Natural killer cell (primary cell): ENCODE measurements at regions not wholly inside any gene's neighbourhood (a gene's known extent, or its start where the extent isn't known, plus 50 kb on each side); places are given as distances from the start of the nearest gene placed in this dataset.

Experiments used
- ATAC-seq, 3 donors: fragments of 150-1000 bp in 2 of 3; fragments of 200-7000 bp in 1 of 3; cut with Tn5 transposase; 1 replicate in 1 of 3; 2 replicates in 2 of 3; pipeline ENCODE4 v1.10.0; 2021; ENCODE audit warnings: mild to moderate bottlenecking in 2 of 3, moderate library complexity in 2 of 3
- DNase-seq, 2 donors: peaks; one replicate each; pipeline versions ENCODE4 v3.0.0 to v3.0.0-alpha.2; 2013 to 2021; ENCODE audit warnings: mixed read lengths in 1 of 2
- H3K27ac ChIP-seq: one replicate; pipeline ENCODE4 v1.5.1; 2013; ENCODE audit warnings: mild to moderate bottlenecking, low read length
- H3K27me3 ChIP-seq: one replicate; pipeline ENCODE4 v1.6.1; 2013; ENCODE audit warnings: low read length; ENCODE audit not compliant: control insufficient read depth, insufficient read depth
- H3K36me3 ChIP-seq: one replicate; pipeline ENCODE4 v1.6.1; 2013; ENCODE audit warnings: low read length; ENCODE audit not compliant: control insufficient read depth, insufficient read depth
- H3K4me1 ChIP-seq: one replicate; pipeline ENCODE4 v1.6.1; 2013; ENCODE audit warnings: low read length; ENCODE audit not compliant: control insufficient read depth, insufficient read depth
- H3K4me3 ChIP-seq: one replicate; pipeline ENCODE4 v1.5.1; 2013; ENCODE audit warnings: low read length
- H3K9me3 ChIP-seq: one replicate; pipeline ENCODE4 v1.6.1; 2013; ENCODE audit warnings: low read length; ENCODE audit not compliant: control insufficient read depth, insufficient read depth
- H3K27ac Mint-ChIP-seq, 2 donors: one replicate each; pipeline ENCODE4 v1.8.0; 2022; ENCODE audit warnings: mild to moderate bottlenecking in 2 of 2, mixed read lengths in 2 of 2, moderate library complexity in 1 of 2
- H3K27me3 Mint-ChIP-seq, 2 donors: one replicate each; pipeline ENCODE4 v1.8.0; 2022; ENCODE audit warnings: low read depth in 2 of 2, mixed read lengths in 2 of 2
- H3K36me3 Mint-ChIP-seq: one replicate; pipeline ENCODE4 v1.8.0; 2022; ENCODE audit warnings: mixed read lengths
- H3K4me1 Mint-ChIP-seq, 2 donors: one replicate each; pipeline ENCODE4 v1.8.0; 2022; ENCODE audit warnings: mixed read lengths in 2 of 2
- H3K4me3 Mint-ChIP-seq: one replicate; pipeline ENCODE4 v1.8.0; 2022; ENCODE audit warnings: mild to moderate bottlenecking, moderate library complexity, mixed read lengths
- H3K9me3 Mint-ChIP-seq, 2 donors: one replicate each; pipeline ENCODE4 v1.8.0; 2022; ENCODE audit warnings: mixed read lengths in 2 of 2
- CTCF ChIP-seq: fragments of 200-600 bp; IDR thresholded peaks from one replicate; pipeline ENCODE4 v1.8.0; 2022; ENCODE audit warnings: antibody characterized with exemption
- WGBS: methylation state at CpG from one replicate; pipeline ENCODE4 v1.1.7; 2013; ENCODE audit warnings: missing lambda C conversion rate; ENCODE audit not compliant: insufficient coverage; 5-methylcytosine and 5-hydroxymethylcytosine counted together
- intact Hi-C: fragments of 100-400 bp; cut with micrococcal nuclease; formaldehyde crosslinking; loops from one replicate; pipeline ENCODE4 v1.14.2; 2022

GRCh38 chr20:61023612-61024011 lies 228.4 kb upstream of the CDH4 start:
- Histone ChIP-seq H3K9me3 (no peaks in the 10 kb centered on the region), H3K27me3 (no peaks in the 10 kb centered on the region), H3K4me3 (no peak overlapping the region), H3K36me3 (no peaks in the 10 kb centered on the region), H3K4me1 (no peaks in the 10 kb centered on the region), H3K27ac (no peak overlapping the region)
- WGBS, result 89% methylated on average over 19 of the region's 29 CpGs
- no peaks in the 10 kb centered on the region for H3K4me1 Mint-ChIP-seq
- DNase-seq (no peak), ATAC-seq (no peak)
- peaks cover 0 to 3% of the 10 kb centered on the region in 2 donors for H3K9me3 Mint-ChIP-seq
- no peak for TF ChIP-seq CTCF
- no peaks in the 10 kb centered on the region for H3K27me3 Mint-ChIP-seq
- no peak overlapping the region for H3K27ac Mint-ChIP-seq
- no peaks in the 10 kb centered on the region for H3K36me3 Mint-ChIP-seq
- no peak overlapping the region for H3K4me3 Mint-ChIP-seq
- intact Hi-C loops, result no loop called here

GRCh38 chr20:61024390-61024789 lies 227.7 kb upstream of the CDH4 start:
- Histone ChIP-seq H3K27me3 (no peaks in the 10 kb centered on the region), H3K4me1 (no peaks in the 10 kb centered on the region), H3K36me3 (no peaks in the 10 kb centered on the region), H3K9me3 (no peaks in the 10 kb centered on the region), H3K4me3 (no peak overlapping the region), H3K27ac (no peak overlapping the region)
- H3K36me3 Mint-ChIP-seq, result no peaks in the 10 kb centered on the region
- no peak for TF ChIP-seq CTCF
- intact Hi-C loops, result no loop called here
- H3K27me3 Mint-ChIP-seq, result no peaks in the 10 kb centered on the region
- no peaks in the 10 kb centered on the region for H3K9me3 Mint-ChIP-seq
- ATAC-seq, result no peak
- H3K4me1 Mint-ChIP-seq, result no peaks in the 10 kb centered on the region
- no peak overlapping the region for H3K27ac Mint-ChIP-seq
- no peak overlapping the region for H3K4me3 Mint-ChIP-seq
- 80% methylated on average over 11 of the region's 11 CpGs for WGBS
- no peak for DNase-seq

- Histone ChIP-seq H3K27ac (no peak overlapping the region), H3K27me3 (no peaks in the 10 kb centered on the region), H3K36me3 (no peaks in the 10 kb centered on the region), H3K4me3 (no peak overlapping the region), H3K4me1 (no peaks in the 10 kb centered on the region), H3K9me3 (no peaks in the 10 kb centered on the region)
- intact Hi-C loops, result no loop called here
- Mint-ChIP-seq H3K4me1 (no peaks in the 10 kb centered on the region), H3K27me3 (no peaks in the 10 kb centered on the region), H3K36me3 (no peaks in the 10 kb centered on the region), H3K4me3 (no peak overlapping the region), H3K27ac (no peak overlapping the region), H3K9me3 (no peaks in the 10 kb centered on the region)
- ATAC-seq (no peak), DNase-seq (no peak)
- no peak for TF ChIP-seq CTCF
- WGBS, result 94% methylated on average over 10 of the region's 10 CpGs
These were observed 226.5 kb upstream of the CDH4 start for GRCh38 chr20:61025536-61025935.

- H3K27me3 Mint-ChIP-seq, result no peaks in the 10 kb centered on the region
- no peaks in the 10 kb centered on the region for H3K36me3 Mint-ChIP-seq
- TF ChIP-seq CTCF, result no peak
- WGBS, result 92% methylated on average over 6 of the region's 6 CpGs
- no peak overlapping the region for H3K27ac Mint-ChIP-seq
- no peak for ATAC-seq
- Histone ChIP-seq H3K9me3 (no peaks in the 10 kb centered on the region), H3K36me3 (no peaks in the 10 kb centered on the region), H3K27ac (no peak overlapping the region), H3K4me1 (no peaks in the 10 kb centered on the region), H3K27me3 (no peaks in the 10 kb centered on the region), H3K4me3 (no peak overlapping the region)
- H3K9me3 Mint-ChIP-seq, result no peaks in the 10 kb centered on the region
- DNase-seq, result no peak
- intact Hi-C loops, result no loop called here
- H3K4me1 Mint-ChIP-seq, result no peaks in the 10 kb centered on the region
- H3K4me3 Mint-ChIP-seq, result no peak overlapping the region
These were observed 225.9 kb upstream of the CDH4 start for GRCh38 chr20:61026173-61026572.
